Endothelial cell (in vitro differentiated cells): ENCODE measurements at regions not wholly inside any gene's neighbourhood (a gene's known extent, or its start where the extent isn't known, plus 50 kb on each side); places are given as distances from the start of the nearest gene placed in this dataset.

ENCODE experiments used
- DNase-seq: peaks from one replicate; pipeline ENCODE4 v3.0.0; 2021; ENCODE audit warnings: low spot score
- H3K27ac Mint-ChIP-seq: one replicate; pipeline ENCODE4 v1.8.0; 2021; ENCODE audit warnings: mixed read lengths, inconsistent platforms; ENCODE audit not compliant: unreplicated experiment
- H3K27me3 Mint-ChIP-seq: one replicate; pipeline ENCODE4 v1.8.0; 2021; ENCODE audit warnings: mild to moderate bottlenecking, moderate library complexity, mixed read lengths, inconsistent platforms; ENCODE audit not compliant: unreplicated experiment
- H3K36me3 Mint-ChIP-seq: one replicate; pipeline ENCODE4 v1.8.0; 2021; ENCODE audit warnings: mild to moderate bottlenecking, low read depth, mixed read lengths, inconsistent platforms; ENCODE audit not compliant: unreplicated experiment
- H3K4me1 Mint-ChIP-seq: one replicate; pipeline ENCODE4 v1.8.0; 2021; ENCODE audit warnings: mild to moderate bottlenecking, mixed read lengths, inconsistent platforms; ENCODE audit not compliant: unreplicated experiment
- H3K4me3 Mint-ChIP-seq: one replicate; pipeline ENCODE4 v1.8.0; 2021; ENCODE audit warnings: mild to moderate bottlenecking, mixed read lengths, inconsistent platforms; ENCODE audit not compliant: unreplicated experiment
- H3K9me3 Mint-ChIP-seq: one replicate; pipeline ENCODE4 v1.8.0; 2021; ENCODE audit warnings: mixed read lengths, inconsistent platforms; ENCODE audit not compliant: unreplicated experiment
- TF ChIP-seq, protein P1 (sequence below): fragments of 200-600 bp; sonication (generic); IDR thresholded peaks from one replicate; pipeline ENCODE4 v1.5.0; 2021; ENCODE audit warnings: antibody characterized with exemption; ENCODE audit not compliant: unreplicated experiment

DNA sequence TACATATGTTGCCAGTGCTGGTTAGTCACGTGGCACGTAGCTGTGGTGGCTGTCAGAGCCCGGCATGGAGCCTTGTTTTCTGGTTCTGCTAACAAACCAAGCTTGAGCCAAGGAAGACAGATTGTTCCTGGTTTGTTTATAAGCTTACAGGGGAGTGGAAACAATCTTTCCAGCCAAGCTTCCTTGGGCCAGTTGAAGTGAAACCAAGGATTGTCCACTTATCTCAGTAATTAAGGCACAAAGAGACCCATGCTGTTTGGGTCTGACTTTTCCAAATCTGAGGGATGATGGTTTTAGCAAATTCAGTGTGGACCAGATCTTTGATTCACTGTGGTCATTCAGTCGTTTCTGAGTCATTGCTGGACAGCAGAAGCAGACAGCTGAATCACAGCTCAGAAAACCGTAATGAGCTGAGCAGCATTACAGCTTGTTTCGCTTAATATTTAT, 297.3 kb upstream of the COBL start:
- Mint-ChIP-seq H3K4me1 (peaks cover 5% of the 10 kb centered on the region), H3K27me3 (peaks cover 4% of the 10 kb centered on the region), H3K27ac (no peak overlapping the region), H3K36me3 (no peaks in the 10 kb centered on the region), H3K9me3 (no peaks in the 10 kb centered on the region), H3K4me3 (no peak overlapping the region)
- no peak for DNase-seq
- TF ChIP-seq, protein P1, sequence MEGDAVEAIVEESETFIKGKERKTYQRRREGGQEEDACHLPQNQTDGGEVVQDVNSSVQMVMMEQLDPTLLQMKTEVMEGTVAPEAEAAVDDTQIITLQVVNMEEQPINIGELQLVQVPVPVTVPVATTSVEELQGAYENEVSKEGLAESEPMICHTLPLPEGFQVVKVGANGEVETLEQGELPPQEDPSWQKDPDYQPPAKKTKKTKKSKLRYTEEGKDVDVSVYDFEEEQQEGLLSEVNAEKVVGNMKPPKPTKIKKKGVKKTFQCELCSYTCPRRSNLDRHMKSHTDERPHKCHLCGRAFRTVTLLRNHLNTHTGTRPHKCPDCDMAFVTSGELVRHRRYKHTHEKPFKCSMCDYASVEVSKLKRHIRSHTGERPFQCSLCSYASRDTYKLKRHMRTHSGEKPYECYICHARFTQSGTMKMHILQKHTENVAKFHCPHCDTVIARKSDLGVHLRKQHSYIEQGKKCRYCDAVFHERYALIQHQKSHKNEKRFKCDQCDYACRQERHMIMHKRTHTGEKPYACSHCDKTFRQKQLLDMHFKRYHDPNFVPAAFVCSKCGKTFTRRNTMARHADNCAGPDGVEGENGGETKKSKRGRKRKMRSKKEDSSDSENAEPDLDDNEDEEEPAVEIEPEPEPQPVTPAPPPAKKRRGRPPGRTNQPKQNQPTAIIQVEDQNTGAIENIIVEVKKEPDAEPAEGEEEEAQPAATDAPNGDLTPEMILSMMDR, result no peak

DNA sequence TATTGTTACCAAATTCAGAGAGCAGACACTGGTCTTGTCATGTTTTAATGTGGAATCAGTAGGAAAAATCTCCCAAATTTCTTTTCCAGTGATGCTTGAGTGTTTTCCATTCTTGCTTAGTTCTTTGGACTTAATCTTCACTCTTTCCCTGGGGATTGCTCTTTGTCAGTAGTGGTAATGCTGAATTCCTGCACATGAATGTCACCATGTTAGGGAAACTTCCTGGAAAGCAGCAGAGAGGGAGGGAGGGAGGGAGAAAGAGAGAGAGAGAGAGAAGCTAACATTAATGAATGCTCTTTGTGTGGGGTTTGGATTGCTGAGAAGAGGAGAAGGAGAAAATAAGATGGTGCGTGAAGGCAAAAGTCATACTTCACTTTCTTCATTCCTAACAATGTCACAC, 295.3 kb upstream of the COBL start:
- H3K9me3 Mint-ChIP-seq, result no peaks in the 10 kb centered on the region
- H3K27ac Mint-ChIP-seq, result no peak overlapping the region
- no peaks in the 10 kb centered on the region for H3K36me3 Mint-ChIP-seq
- DNase-seq, result no peak
- peaks cover 5% of the 10 kb centered on the region for H3K4me1 Mint-ChIP-seq
- H3K4me3 Mint-ChIP-seq, result no peak overlapping the region
- peaks cover 5% of the 10 kb centered on the region for H3K27me3 Mint-ChIP-seq
- TF ChIP-seq, protein P1, result no peak

DNA sequence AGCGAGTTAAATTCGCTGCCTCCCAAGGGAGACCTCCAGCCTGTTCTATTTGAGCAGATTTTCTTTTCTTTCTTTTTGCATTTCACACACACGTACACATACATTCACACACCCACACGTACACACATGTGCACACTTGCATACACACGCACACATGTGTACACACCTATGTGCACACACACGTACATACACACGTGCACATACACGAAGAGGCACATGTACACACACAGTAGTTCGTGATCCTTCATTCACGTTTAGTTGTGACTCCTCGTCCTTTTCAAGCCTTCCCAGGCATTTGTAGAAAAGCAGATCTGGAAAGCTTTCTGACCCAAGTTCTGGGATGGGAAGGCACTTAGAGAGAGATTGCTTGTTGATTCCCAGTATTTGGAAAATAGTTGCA, 290.8 kb upstream of the COBL start:
- H3K4me3 Mint-ChIP-seq, result no peak overlapping the region
- peaks cover 2% of the 10 kb centered on the region for H3K27me3 Mint-ChIP-seq
- H3K9me3 Mint-ChIP-seq, result no peaks in the 10 kb centered on the region
- H3K36me3 Mint-ChIP-seq, result no peaks in the 10 kb centered on the region
- DNase-seq, result no peak
- H3K4me1 Mint-ChIP-seq, result peaks cover 5% of the 10 kb centered on the region
- H3K27ac Mint-ChIP-seq, result no peak overlapping the region
- TF ChIP-seq, protein P1, result no peak

DNA sequence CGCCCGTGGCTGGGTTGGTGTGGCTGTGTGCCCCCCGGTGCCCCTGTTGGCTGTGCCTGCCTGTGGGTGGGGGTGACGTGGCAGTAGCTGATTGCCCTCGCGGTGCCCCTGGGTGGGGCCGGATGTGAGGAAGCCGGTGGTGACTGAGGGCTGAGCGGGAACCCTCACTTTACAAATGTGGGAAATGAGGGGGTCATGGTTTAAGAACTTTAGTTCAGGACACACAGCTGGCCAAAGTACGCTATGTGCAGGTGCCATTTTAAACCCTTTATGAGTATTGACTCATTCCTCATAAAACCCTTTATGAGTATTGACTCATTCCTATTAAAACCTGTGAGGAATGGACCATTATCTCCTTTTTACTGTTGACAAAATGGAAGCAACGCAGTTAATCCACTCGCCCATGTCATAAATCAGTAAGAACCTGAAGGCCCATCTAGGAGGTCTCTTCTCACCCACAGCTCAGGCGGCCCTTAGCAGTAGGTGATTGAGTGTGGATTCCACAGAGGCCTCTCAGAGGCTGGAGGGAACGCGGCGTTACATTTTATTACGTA, 290.1 kb upstream of the COBL start:
- Mint-ChIP-seq H3K27ac (no peak overlapping the region), H3K27me3 (peaks cover 2% of the 10 kb centered on the region), H3K9me3 (no peaks in the 10 kb centered on the region), H3K4me1 (no peaks in the 10 kb centered on the region), H3K36me3 (no peaks in the 10 kb centered on the region), H3K4me3 (no peak overlapping the region)
- no peak for DNase-seq
- TF ChIP-seq, protein P1, result no peak

DNA sequence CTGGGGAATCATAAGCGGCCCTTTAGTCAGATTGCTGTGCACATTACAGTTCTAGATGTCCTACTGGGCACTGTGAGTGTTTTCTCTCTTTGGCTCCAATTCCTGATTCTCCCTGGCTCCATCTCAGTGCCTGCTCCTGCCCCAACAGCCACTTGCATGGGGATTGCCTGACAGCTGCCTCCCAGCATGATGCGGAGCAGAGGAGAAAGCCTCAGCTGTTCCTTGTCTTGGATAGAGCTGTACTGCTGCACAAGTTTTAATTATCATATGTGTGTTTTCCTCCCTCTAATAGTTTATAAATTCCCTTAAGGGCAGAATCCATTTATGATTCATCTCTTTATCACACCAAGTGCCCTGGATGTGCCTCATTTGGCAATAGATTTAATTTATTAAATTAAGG, 285.8 kb upstream of the COBL start:
- Mint-ChIP-seq H3K4me1 (no peaks in the 10 kb centered on the region), H3K9me3 (peaks cover 9% of the 10 kb centered on the region), H3K4me3 (no peak overlapping the region), H3K27ac (no peak overlapping the region), H3K36me3 (peaks cover 3% of the 10 kb centered on the region), H3K27me3 (peaks cover 5% of the 10 kb centered on the region)
- TF ChIP-seq, protein P1, result no peak
- no peak for DNase-seq
